ENCODE measurements at regions not wholly inside any gene's neighbourhood (a gene's known extent, or its start where the extent isn't known, plus 50 kb on each side); places are given as distances from the start of the nearest gene placed in this dataset.
"Not testable (repeated sequence)": the region's sequence is repeated elsewhere in the genome, so short reads cannot be mapped to it uniquely, and the experiment has no call there.

- DNase-seq: no peak
Measured at GRCh38 chr1:58836408-58836807, 52.6 kb upstream of the JUN start.

- DNase-seq: no peak
Measured at GRCh38 chr1:58837886-58838285, 54.0 kb upstream of the JUN start.

GRCh38 chr1:58839147-58839795 is 55.4 kb upstream of the JUN start:
- no peak for DNase-seq

- peak; percentile 80 for DNase-seq
Measured at GRCh38 chr1:58839846-58840835, 56.3 kb upstream of the JUN start.

- DNase-seq: no peak
Measured at GRCh38 chr1:58841455-58841854, 57.6 kb upstream of the JUN start.

GRCh38 chr1:58842941-58843340 is 59.1 kb upstream of the JUN start:
- DNase-seq: no peak

- no peak for DNase-seq
Measured at GRCh38 chr1:58844176-58844575, 60.3 kb upstream of the JUN start.

GRCh38 chr1:58845942-58846341 is 62.1 kb upstream of the JUN start:
- no peak for DNase-seq

GRCh38 chr1:58848818-58849411 is 65.1 kb upstream of the JUN start:
- DNase-seq: peak; percentile 99

GRCh38 chr1:58849551-58849950 is 65.7 kb upstream of the JUN start:
- DNase-seq: no peak

- DNase-seq: no peak
Measured at GRCh38 chr1:58850636-58851035, 66.8 kb upstream of the JUN start.

GRCh38 chr1:58852731-58853485 is 69.1 kb upstream of the JUN start:
- DNase-seq: no peak

GRCh38 chr1:58854576-58854975 is 70.7 kb upstream of the JUN start:
- no peak for DNase-seq

- DNase-seq: no peak
Measured at GRCh38 chr1:58855274-58856165, 71.7 kb upstream of the JUN start.

GRCh38 chr1:58856281-58856680 is 72.4 kb upstream of the JUN start:
- DNase-seq: not testable (repeated sequence)

GRCh38 chr1:58857680-58858673 is 74.1 kb upstream of the JUN start:
- no peak for DNase-seq

GRCh38 chr1:58859769-58860485 is 76.1 kb upstream of the JUN start:
- DNase-seq: no peak

GRCh38 chr1:58861076-58861475 is 77.2 kb upstream of the JUN start:
- DNase-seq: no peak

GRCh38 chr1:58861506-58861905 is 77.7 kb upstream of the JUN start:
- no peak for DNase-seq

Data from EL (cell line).